ENCODE measurements at regions not wholly inside any gene's neighbourhood (a gene's known extent, or its start where the extent isn't known, plus 50 kb on each side); places are given as distances from the start of the nearest gene placed in this dataset.

GRCh38 chr2:19592197-19592596 is 233.8 kb upstream of the OSR1 start:
- no peak for TF ChIP-seq ZNF354B (CRISPR knock-in tag; IDR thresholded peaks at IDR 0.05)
- ATAC-seq = no peak
- BruUV-seq (replicated peaks) = no TSS peak
- no peak for DNase-seq (ENCODE audit: low spot score)
- intact Hi-C loops (cut with micrococcal nuclease; ENCODE audit: unreplicated experiment) (no loop called here), in situ Hi-C loops (cut with HindIII; ENCODE audit: extremely low pct_ligation_motif_present, low pct_unique_long_range_greater_than_20kb) (no loop called here)
- no peak overlapping the region for H3K4me3 ChIP-seq (replicated peaks in 1 of 3; ENCODE audit: insufficient read depth in 1 of 3, low read depth in 2 of 3, low read length in 3 of 3)
- H3K27me3 ChIP-seq (ENCODE audit: control insufficient read depth in 1 of 2, insufficient read depth in 2 of 2, low read length in 2 of 2) = no peaks in the 10 kb centered on the region
- H3K79me2 ChIP-seq (ENCODE audit: insufficient read depth, low read length) = no peaks in the 10 kb centered on the region
- no peak for FAIRE-seq
- no peak overlapping the region for H3K27ac ChIP-seq (ENCODE audit: extremely low read length, insufficient read depth, low read length)
- no peak overlapping the region for H2AFZ ChIP-seq (ENCODE audit: low read length)
- H3K9me3 ChIP-seq (ENCODE audit: low read length) = no peaks in the 10 kb centered on the region
- ChIA-PET POLR2A (no interaction called here), CTCF (ENCODE audit: low intra/inter-chr PET ratio, low total read pairs) (no interaction called here)
- no peaks in the 10 kb centered on the region for H4K20me1 ChIP-seq (ENCODE audit: insufficient read depth, low read length)
- no peak overlapping the region for H3K4me2 ChIP-seq (ENCODE audit: low read depth, low read length)
- no peak overlapping the region for H3K9ac ChIP-seq (ENCODE audit: insufficient read depth, low read depth, low read length)
- no peaks in the 10 kb centered on the region for H3K36me3 ChIP-seq (replicated peaks in 1 of 2; ENCODE audit: control insufficient read depth in 1 of 2, insufficient read depth in 2 of 2, low read length in 2 of 2)
- no peaks in the 10 kb centered on the region for H3K4me1 ChIP-seq (ENCODE audit: insufficient read depth, low read length)

GRCh38 chr2:19589791-19590190 is 231.4 kb upstream of the OSR1 start:
- no peak for FAIRE-seq
- no peak overlapping the region for H3K4me3 ChIP-seq (replicated peaks in 1 of 3; ENCODE audit: insufficient read depth in 1 of 3, low read depth in 2 of 3, low read length in 3 of 3)
- ATAC-seq = no peak
- H2AFZ ChIP-seq (ENCODE audit: low read length) = no peak overlapping the region
- H3K36me3 ChIP-seq (replicated peaks in 1 of 2; ENCODE audit: control insufficient read depth in 1 of 2, insufficient read depth in 2 of 2, low read length in 2 of 2) = no peaks in the 10 kb centered on the region
- 37% methylated on average over 4 of the region's 4 CpGs for WGBS (ENCODE audit: low lambda C conversion rate)
- in situ Hi-C loops (cut with HindIII; ENCODE audit: extremely low pct_ligation_motif_present, low pct_unique_long_range_greater_than_20kb) = no loop called here
- intact Hi-C loops (cut with micrococcal nuclease; ENCODE audit: unreplicated experiment) = no loop called here
- H4K20me1 ChIP-seq (ENCODE audit: insufficient read depth, low read length) = no peaks in the 10 kb centered on the region
- no peaks in the 10 kb centered on the region for H3K79me2 ChIP-seq (ENCODE audit: insufficient read depth, low read length)
- no peak for DNase-seq (ENCODE audit: low spot score)
- no peak overlapping the region for H3K27ac ChIP-seq (ENCODE audit: extremely low read length, insufficient read depth, low read length)
- H3K4me1 ChIP-seq (ENCODE audit: insufficient read depth, low read length) = no peaks in the 10 kb centered on the region
- TF ChIP-seq RBM22 (optimal IDR thresholded peaks at IDR 0.05; ENCODE audit: low read length) (no peak), NPAS2 (CRISPR knock-in tag; IDR thresholded peaks at IDR 0.05; ENCODE audit: borderline replicate concordance) (no peak), MBD4 (IDR thresholded peaks at IDR 0.05; ENCODE audit: borderline replicate concordance, low read length) (no peak), YEATS2 (CRISPR knock-in tag; IDR thresholded peaks at IDR 0.05; ENCODE audit: borderline replicate concordance) (no peak), NFKBIZ (CRISPR knock-in tag; IDR thresholded peaks at IDR 0.05) (no peak), TRIM24 (CRISPR knock-in tag; IDR thresholded peaks at IDR 0.05) (no peak), FOXP1 (IDR thresholded peaks at IDR 0.05) (no peak), FOXP1 (CRISPR knock-in tag; IDR thresholded peaks at IDR 0.05) (no peak), ZFP90 (CRISPR knock-in tag; IDR thresholded peaks at IDR 0.05; ENCODE audit: borderline replicate concordance) (no peak)
- H3K27me3 ChIP-seq (ENCODE audit: control insufficient read depth in 1 of 2, insufficient read depth in 2 of 2, low read length in 2 of 2) = no peaks in the 10 kb centered on the region
- H3K9ac ChIP-seq (ENCODE audit: insufficient read depth, low read depth, low read length) = no peak overlapping the region
- POLR2A ChIA-PET = no interaction called here
- H3K9me3 ChIP-seq (ENCODE audit: low read length) = no peaks in the 10 kb centered on the region
- no TSS peak for BruUV-seq (replicated peaks)
- CTCF ChIA-PET (ENCODE audit: low intra/inter-chr PET ratio, low total read pairs) = no interaction called here
- H3K4me2 ChIP-seq (ENCODE audit: low read depth, low read length) = no peak overlapping the region

All from HepG2 (cell line).